K562 (cell line): ENCODE measurements at regions not wholly inside any gene's neighbourhood (a gene's known extent, or its start where the extent isn't known, plus 50 kb on each side); places are given as distances from the start of the nearest gene placed in this dataset.
"Not testable (repeated sequence)": the region's sequence is repeated elsewhere in the genome, so short reads cannot be mapped to it uniquely, and the experiment has no call there.

Experiments
- ATAC-seq: fragments of 200-7000 bp; cut with Tn5 transposase; 3 replicates; pipeline ENCODE4 v1.9.1; 2020; ENCODE audit warnings: moderate library complexity
- BruUV-seq: library from RNA; stranded (reverse); fragments of 400-500 nt; replicated peaks from 2 replicates; lab custom pipeline; 2021; lab: Mats Ljungman, UMichigan
- CTCF ChIA-PET: fragments of 300-600 bp; formaldehyde crosslinking; extraction: SDS; loops from one replicate; lab custom pipeline; 2021; ENCODE audit warnings: low intra/inter-chr PET ratio; lab: Yijun Ruan, JAX
- POLR2A ChIA-PET: fragments of 300-600, 350-650 bp; sonication (Branson Sonifier 250); formaldehyde crosslinking; extraction: SDS; loops from one replicate; lab custom pipeline; 2021; ENCODE audit warnings: antibody characterized with exemption, inconsistent platforms; lab: Yijun Ruan, JAX
- DNase-seq, 4 experiments: peaks; one replicate each; pipeline versions ENCODE4 v3.0.0 to v3.0.0-alpha.2; 2011 to 2018; ENCODE audit warnings: low spot score in 3 of 4, mixed read lengths in 3 of 4; ENCODE audit errors: extremely low read depth in 1 of 4
- FAIRE-seq: peaks from 2 replicates; lab custom pipeline; 2011; peaks lifted over from hg19 to GRCh38; lab: Jason Lieb, UNC
- H2AFZ ChIP-seq: 2 replicates; pipeline ENCODE4 v1.6.0; 2011; ENCODE audit warnings: low read depth, low read length, control low read depth, inconsistent platforms
- H3K27ac ChIP-seq: fragments of 200-600 bp; 3 replicates; pipeline ENCODE4 v1.8.0; 2011; ENCODE audit warnings: low read depth, mild to moderate bottlenecking, control low read depth, inconsistent platforms, low read length, moderate library complexity, mixed read lengths; ENCODE audit errors: extremely low read depth
- H3K27me3 ChIP-seq, 2 experiments: fragments of 300-600 bp in 1 of 2; 2 replicates in 1 of 2; 3 replicates in 1 of 2; pipeline versions ENCODE4 v1.6.0 to v1.8.0; 2011; ENCODE audit warnings: inconsistent platforms in 2 of 2, low read length in 2 of 2, mild to moderate bottlenecking in 1 of 2, mixed read lengths in 1 of 2, moderate library complexity in 1 of 2; ENCODE audit not compliant: control insufficient read depth in 2 of 2, insufficient read depth in 2 of 2
- H3K36me3 ChIP-seq: fragments of 300-600 bp; 3 replicates; pipeline ENCODE4 v1.8.0; 2011; ENCODE audit warnings: mild to moderate bottlenecking, low read length, inconsistent platforms; ENCODE audit not compliant: control insufficient read depth, insufficient read depth
- H3K4me1 ChIP-seq, 2 experiments: fragments of 200-600 bp in 1 of 2; replicated peaks in 1 of 2; 2 replicates in 1 of 2; 3 replicates in 1 of 2; pipeline versions ENCODE4 v1.5.1 to v1.8.0; 2011; ENCODE audit warnings: inconsistent platforms in 2 of 2, low read length in 2 of 2, mild to moderate bottlenecking in 1 of 2, mixed read lengths in 1 of 2, moderate library complexity in 1 of 2; ENCODE audit not compliant: control insufficient read depth in 2 of 2, insufficient read depth in 2 of 2
- H3K4me2 ChIP-seq: 2 replicates; pipeline ENCODE4 v1.6.1; 2011; ENCODE audit warnings: low read length, control low read depth, inconsistent platforms, mixed read lengths; ENCODE audit not compliant: insufficient read depth
- H3K4me3 ChIP-seq: fragments of 200-600 bp; sonication (generic), shearing (Covaris generic); 2 replicates; pipeline ENCODE4 v1.5.1; 2016; ENCODE audit warnings: control low read depth, inconsistent platforms
- H3K79me2 ChIP-seq: fragments of 200-600 bp; 3 replicates; pipeline ENCODE4 v1.8.0; 2011; ENCODE audit warnings: low read length, inconsistent platforms; ENCODE audit not compliant: control insufficient read depth, insufficient read depth
- H3K9ac ChIP-seq, 2 experiments: 2 replicates each; pipeline versions ENCODE4 v1.6.0 to v1.6.1; 2011; ENCODE audit warnings: low read depth in 2 of 2, low read length in 2 of 2, control low read depth in 1 of 2, inconsistent platforms in 1 of 2, mild to moderate bottlenecking in 1 of 2, mixed read lengths in 1 of 2; ENCODE audit not compliant: insufficient read depth in 1 of 2
- H3K9me1 ChIP-seq: one replicate; pipeline ENCODE4 v1.6.0; 2011; ENCODE audit warnings: inconsistent platforms, mild to moderate bottlenecking, low read length, moderate library complexity; ENCODE audit not compliant: control insufficient read depth, insufficient read depth
- H3K9me3 ChIP-seq: replicated peaks from 2 replicates; pipeline ENCODE4 v1.5.1; 2011; ENCODE audit warnings: low read depth, low read length, inconsistent platforms; ENCODE audit not compliant: control insufficient read depth, insufficient read depth
- H4K20me1 ChIP-seq: replicated peaks from 2 replicates; pipeline ENCODE4 v1.6.1; 2011; ENCODE audit warnings: low read length, inconsistent platforms, mixed read lengths; ENCODE audit not compliant: control insufficient read depth, insufficient read depth
- HEY1 ChIP-seq: fragments of 250-450 bp; sonication (Bioruptor Pico); IDR thresholded peaks from 2 replicates; pipeline ENCODE4 v1.5.0; 2020; ENCODE audit warnings: mild to moderate bottlenecking, moderate library complexity, borderline replicate concordance
- MAZ ChIP-seq, 2 experiments: fragments of 450-650 bp in 1 of 2; sonication (generic) in 1 of 2; formaldehyde crosslinking; IDR thresholded peaks in 1 of 2; conservative IDR thresholded peaks in 1 of 2; 2 replicates each; pipeline versions ENCODE4 v1.4.0 to v1.5.0; 2020; ENCODE audit warnings: mild to moderate bottlenecking in 1 of 2, missing genetic modification reagents in 1 of 2
- MYNN ChIP-seq, 2 experiments: sonication (generic); formaldehyde crosslinking in 1 of 2; IDR thresholded peaks; 2 replicates each; pipeline versions ENCODE4 v1.5.0 to v1.6.1; 2016 to 2020; ENCODE audit warnings: antibody characterized with exemption in 1 of 2, missing genetic modification reagents in 1 of 2
- NCOA1 ChIP-seq: fragments of 450-650 bp; IDR thresholded peaks from 2 replicates; pipeline ENCODE4 v1.6.1; 2016; ENCODE audit warnings: low read depth
- PTBP1 ChIP-seq: fragments of 200-400 bp; formaldehyde crosslinking; IDR thresholded peaks from 2 replicates; pipeline ENCODE4 v1.6.1; 2017; ENCODE audit warnings: low read depth, low read length
- USF2 ChIP-seq: sonication (generic); formaldehyde crosslinking; IDR thresholded peaks from 2 replicates; pipeline ENCODE4 v1.5.0; 2020; ENCODE audit warnings: missing genetic modification reagents
- ZBTB7A ChIP-seq: IDR thresholded peaks from 2 replicates; pipeline ENCODE4 v1.6.1; 2011; ENCODE audit warnings: low read depth, mild to moderate bottlenecking, low read length, moderate library complexity, borderline replicate concordance; ENCODE audit not compliant: control insufficient read depth
- WGBS: fragments of 100-300 bp; shearing (Covaris generic); methylation state at CpG from one replicate; pipeline ENCODE4 v1.1.6; 2016; ENCODE audit warnings: low coverage, mixed read lengths; ENCODE audit not compliant: insufficient coverage; ENCODE audit errors: missing lambda C conversion rate; 5-methylcytosine and 5-hydroxymethylcytosine counted together
- in situ Hi-C: fragments of 300-500 bp; cut with MboI; formaldehyde crosslinking; loops from 4 replicates; pipeline ENCODE4 v1.15.0; 2018; ENCODE audit warnings: inconsistent platforms, mixed read lengths
- intact Hi-C: fragments of 100-400 bp; cut with micrococcal nuclease; formaldehyde crosslinking; loops from 2 replicates; pipeline ENCODE4 v1.14.2; 2022

- Histone ChIP-seq H3K79me2 (no peaks in the 10 kb centered on the region), H2AFZ (no peak overlapping the region), H3K27me3 (peaks cover 0 to 18% of the 10 kb centered on the region in 2 experiments; a peak in 2 of 5 replicates), H4K20me1 (no peaks in the 10 kb centered on the region; the same call in 1 of the 2 replicates), H3K9me3 (no peaks in the 10 kb centered on the region), H3K27ac (no peak overlapping the region), H3K4me3 (no peak overlapping the region), H3K9me1 (no peaks in the 10 kb centered on the region), H3K4me2 (no peak overlapping the region), H3K9ac (no peak overlapping the region), H3K4me1 (no peaks in the 10 kb centered on the region), H3K36me3 (no peaks in the 10 kb centered on the region)
- DNase-seq, result no peak
- TF ChIP-seq HEY1 (CRISPR knock-in tag) (no peak), ZBTB7A (no peak), PTBP1 (no peak), MAZ (CRISPR knock-in tag; conservative IDR thresholded peaks at IDR 0.05 in 1 of 2, IDR thresholded peaks at IDR 0.05 in 1 of 2) (no peak), USF2 (CRISPR knock-in tag) (no peak), MYNN (IDR thresholded peaks at IDR 0.05) (no peak), MYNN (CRISPR knock-in tag; IDR thresholded peaks at IDR 0.05) (no peak), NCOA1 (no peak)
- in situ Hi-C loops, result no loop called here
- ChIA-PET CTCF (no interaction called here), POLR2A (interaction anchor here (0.6 kb wide), 1 partner anchor 252 kb away, joined by 3 read pairs; no protein-coding TSS in a partner anchor)
- intact Hi-C loops, result no loop called here
- ATAC-seq, result no peak
- FAIRE-seq, result no peak
- no TSS peak for BruUV-seq
- under 1% methylated on average over 6 of the region's 6 CpGs for WGBS
Measured at GRCh38 chr10:43921478-43921877, 272.8 kb upstream of the ZNF32 start.

GRCh38 chr10:43920236-43920758 is 271.6 kb upstream of the ZNF32 start:
- H3K4me2 ChIP-seq, FAIRE-seq, CTCF ChIA-PET, H3K4me3 ChIP-seq, H4K20me1 ChIP-seq, DNase-seq, H3K79me2 ChIP-seq, POLR2A ChIA-PET, in situ Hi-C loops, H2AFZ ChIP-seq, intact Hi-C loops, ATAC-seq, H3K27ac ChIP-seq, BruUV-seq, H3K36me3 ChIP-seq, H3K4me1 ChIP-seq, H3K9ac ChIP-seq, H3K9me1 ChIP-seq, H3K9me3 ChIP-seq: not testable (repeated sequence)
- under 1% methylated on average over 12 of the region's 12 CpGs for WGBS
- H3K27me3 ChIP-seq, result peaks cover 0 to 15% of the 10 kb centered on the region in 2 experiments; a peak in 2 of 5 replicates
